HCT116 (cell line): ENCODE measurements at regions not wholly inside any gene's neighbourhood (a gene's known extent, or its start where the extent isn't known, plus 50 kb on each side); places are given as distances from the start of the nearest gene placed in this dataset.

Experiments used
- CBX3 ChIP-seq: IDR thresholded peaks from 2 replicates; pipeline ENCODE4 v1.6.1; 2012; ENCODE audit warnings: low read depth
- EGR1 ChIP-seq: IDR thresholded peaks from 2 replicates; pipeline ENCODE4 v1.6.1; 2012; ENCODE audit warnings: low read depth
- ELF1 ChIP-seq: IDR thresholded peaks from 2 replicates; pipeline ENCODE4 v1.6.1; 2012; ENCODE audit warnings: low read depth, borderline replicate concordance
- MAX ChIP-seq: IDR thresholded peaks from 2 replicates; pipeline ENCODE4 v1.6.1; 2012
- POLR2A ChIP-seq: IDR thresholded peaks from 2 replicates; pipeline ENCODE4 v1.7.0; 2011; ENCODE audit warnings: borderline replicate concordance; ENCODE audit not compliant: insufficient read depth, insufficient read length; ENCODE audit errors: extremely low read depth
- POLR2AphosphoS5 ChIP-seq: IDR thresholded peaks from 2 replicates; pipeline ENCODE4 v1.6.1; 2011; ENCODE audit warnings: mild to moderate bottlenecking, low read depth, low read length, moderate library complexity
- RAD21 ChIP-seq: IDR thresholded peaks from 2 replicates; pipeline ENCODE4 v1.6.1; 2012; ENCODE audit warnings: low read depth, mild to moderate bottlenecking
- SIN3A ChIP-seq: IDR thresholded peaks from 2 replicates; pipeline ENCODE4 v1.6.1; 2012; ENCODE audit warnings: low read depth
- SRF ChIP-seq: IDR thresholded peaks from 2 replicates; pipeline ENCODE4 v1.6.1; 2012; ENCODE audit warnings: low read depth
- TCF7L2 ChIP-seq: IDR thresholded peaks from 2 replicates; pipeline ENCODE4 v1.7.0; 2011; ENCODE audit warnings: borderline replicate concordance, inconsistent platforms; ENCODE audit not compliant: insufficient read depth, insufficient read length; ENCODE audit errors: extremely low read depth
- ZNF274 ChIP-seq: fragments of 200-500 bp; sonication (Bioruptor generic); IDR thresholded peaks from 2 replicates; pipeline ENCODE4 v1.6.1; 2014; ENCODE audit warnings: mild to moderate bottlenecking, low read depth, low read length, inconsistent platforms
- TF ChIP-seq, protein P1 (sequence below), 3 experiments: fragments of 200-600 bp in 1 of 3; sonication (generic) in 1 of 3; IDR thresholded peaks in 2 of 3; conservative IDR thresholded peaks in 1 of 3; 2 replicates each; pipeline ENCODE4 v1.5.1; 2012 to 2017; ENCODE audit warnings: low read depth in 2 of 3, low read length in 2 of 3, antibody characterized with exemption in 1 of 3, borderline replicate concordance in 1 of 3, control low read depth in 1 of 3, mild to moderate bottlenecking in 1 of 3, mixed read lengths in 1 of 3, mixed run types in 1 of 3, moderate library complexity in 1 of 3; ENCODE audit not compliant: insufficient read depth in 1 of 3

- TF ChIP-seq, protein P1, sequence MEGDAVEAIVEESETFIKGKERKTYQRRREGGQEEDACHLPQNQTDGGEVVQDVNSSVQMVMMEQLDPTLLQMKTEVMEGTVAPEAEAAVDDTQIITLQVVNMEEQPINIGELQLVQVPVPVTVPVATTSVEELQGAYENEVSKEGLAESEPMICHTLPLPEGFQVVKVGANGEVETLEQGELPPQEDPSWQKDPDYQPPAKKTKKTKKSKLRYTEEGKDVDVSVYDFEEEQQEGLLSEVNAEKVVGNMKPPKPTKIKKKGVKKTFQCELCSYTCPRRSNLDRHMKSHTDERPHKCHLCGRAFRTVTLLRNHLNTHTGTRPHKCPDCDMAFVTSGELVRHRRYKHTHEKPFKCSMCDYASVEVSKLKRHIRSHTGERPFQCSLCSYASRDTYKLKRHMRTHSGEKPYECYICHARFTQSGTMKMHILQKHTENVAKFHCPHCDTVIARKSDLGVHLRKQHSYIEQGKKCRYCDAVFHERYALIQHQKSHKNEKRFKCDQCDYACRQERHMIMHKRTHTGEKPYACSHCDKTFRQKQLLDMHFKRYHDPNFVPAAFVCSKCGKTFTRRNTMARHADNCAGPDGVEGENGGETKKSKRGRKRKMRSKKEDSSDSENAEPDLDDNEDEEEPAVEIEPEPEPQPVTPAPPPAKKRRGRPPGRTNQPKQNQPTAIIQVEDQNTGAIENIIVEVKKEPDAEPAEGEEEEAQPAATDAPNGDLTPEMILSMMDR (IDR thresholded peaks at IDR 0.05 in 2 of 3, conservative IDR thresholded peaks at IDR 0.05 in 1 of 3; ENCODE audit: borderline replicate concordance in 1 of 3, insufficient read depth in 1 of 3, low read depth in 2 of 3, low read length in 2 of 3) = no peak
- TF ChIP-seq POLR2A (no peak), SRF (no peak), EGR1 (no peak), RAD21 (no peak), ZNF274 (no peak), TCF7L2 (no peak), MAX (no peak), SIN3A (no peak), CBX3 (no peak), POLR2AphosphoS5 (no peak), ELF1 (no peak)
These were observed 251.9 kb upstream of the TCERG1L start for GRCh38 chr10:131563411-131563810.
